ENCODE measurements at regions not wholly inside any gene's neighbourhood (a gene's known extent, or its start where the extent isn't known, plus 50 kb on each side); places are given as distances from the start of the nearest gene placed in this dataset.

DNA sequence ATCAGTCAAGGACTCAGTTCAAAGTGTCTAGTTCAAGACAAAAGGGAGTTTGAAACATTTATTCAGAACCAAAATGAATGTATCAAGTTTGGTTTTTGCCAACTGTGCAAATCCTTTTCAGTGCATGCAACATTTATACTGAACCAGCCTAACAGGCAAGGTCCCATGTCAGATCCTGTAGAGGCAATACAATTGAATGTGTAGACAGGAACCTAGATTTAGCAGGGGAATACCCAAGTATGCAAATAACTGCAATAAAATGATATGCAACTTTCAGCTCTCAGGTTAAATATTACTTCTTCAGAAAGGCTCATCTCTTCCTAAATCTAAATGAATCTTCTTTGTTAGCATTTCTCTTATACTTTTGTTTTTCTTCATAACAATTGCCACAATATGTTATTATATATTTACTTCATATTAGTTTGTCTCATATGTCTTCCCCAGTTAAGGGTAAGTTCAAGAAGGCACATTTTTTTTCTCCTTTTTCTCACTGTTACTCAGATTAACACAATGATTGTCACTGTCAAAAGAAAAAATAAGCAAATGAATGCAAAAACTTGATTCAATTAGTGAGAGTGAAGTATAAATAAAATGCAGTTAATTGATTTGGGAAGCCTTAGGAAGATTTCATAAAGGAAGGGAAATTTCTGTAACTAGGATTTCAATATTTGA, 163.9 kb upstream of the RASA1 start:
- ATAC-seq (ENCODE audit: low FRiP score) (no peak), DNase-seq (ENCODE audit: low spot score) (no peak)
- TF ChIP-seq, protein P1, sequence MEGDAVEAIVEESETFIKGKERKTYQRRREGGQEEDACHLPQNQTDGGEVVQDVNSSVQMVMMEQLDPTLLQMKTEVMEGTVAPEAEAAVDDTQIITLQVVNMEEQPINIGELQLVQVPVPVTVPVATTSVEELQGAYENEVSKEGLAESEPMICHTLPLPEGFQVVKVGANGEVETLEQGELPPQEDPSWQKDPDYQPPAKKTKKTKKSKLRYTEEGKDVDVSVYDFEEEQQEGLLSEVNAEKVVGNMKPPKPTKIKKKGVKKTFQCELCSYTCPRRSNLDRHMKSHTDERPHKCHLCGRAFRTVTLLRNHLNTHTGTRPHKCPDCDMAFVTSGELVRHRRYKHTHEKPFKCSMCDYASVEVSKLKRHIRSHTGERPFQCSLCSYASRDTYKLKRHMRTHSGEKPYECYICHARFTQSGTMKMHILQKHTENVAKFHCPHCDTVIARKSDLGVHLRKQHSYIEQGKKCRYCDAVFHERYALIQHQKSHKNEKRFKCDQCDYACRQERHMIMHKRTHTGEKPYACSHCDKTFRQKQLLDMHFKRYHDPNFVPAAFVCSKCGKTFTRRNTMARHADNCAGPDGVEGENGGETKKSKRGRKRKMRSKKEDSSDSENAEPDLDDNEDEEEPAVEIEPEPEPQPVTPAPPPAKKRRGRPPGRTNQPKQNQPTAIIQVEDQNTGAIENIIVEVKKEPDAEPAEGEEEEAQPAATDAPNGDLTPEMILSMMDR (IDR thresholded peaks at IDR 0.05), result no peak

DNA sequence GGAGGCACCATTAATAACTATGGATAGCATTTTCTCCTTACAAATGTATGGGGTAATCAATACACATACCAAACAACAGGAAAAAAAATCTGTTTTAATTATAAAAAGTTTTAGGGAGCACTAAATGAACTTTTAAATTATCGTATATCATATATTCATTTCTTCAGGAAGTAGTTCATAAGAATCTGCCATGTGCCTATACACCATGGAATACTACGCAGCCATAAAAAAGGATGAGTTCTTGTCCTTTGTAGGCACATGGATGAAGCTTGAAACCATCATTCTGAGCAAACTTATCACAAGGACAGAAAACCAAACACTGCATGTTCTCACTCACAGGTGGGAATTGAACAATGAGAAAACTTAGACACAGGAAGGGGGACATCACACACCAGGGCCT, 162.1 kb upstream of the RASA1 start:
- TF ChIP-seq, protein P1 (IDR thresholded peaks at IDR 0.05), result no peak
- ATAC-seq (ENCODE audit: low FRiP score) (no peak), DNase-seq (ENCODE audit: low spot score) (no peak)

DNA sequence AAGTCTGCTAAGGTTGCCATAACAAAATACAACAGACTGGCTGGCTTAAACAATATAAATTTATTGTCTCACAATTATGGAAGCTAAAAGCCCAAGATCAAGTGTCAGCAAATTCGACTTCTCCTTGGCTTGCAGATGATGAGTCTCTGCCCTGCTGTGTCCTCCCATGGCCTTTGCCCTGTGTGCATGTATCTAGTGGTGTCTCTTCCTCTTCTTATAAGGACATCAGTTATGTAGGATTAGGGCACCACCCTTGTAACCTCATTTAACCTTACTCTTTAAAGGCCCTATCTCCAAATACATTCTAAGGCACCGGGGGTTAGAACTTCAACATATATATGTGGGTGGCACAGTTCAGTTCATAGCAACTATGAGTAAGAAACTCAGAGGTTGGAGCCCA, 157.9 kb upstream of the RASA1 start:
- ATAC-seq (ENCODE audit: low FRiP score), result no peak
- DNase-seq (ENCODE audit: low spot score), result no peak
- TF ChIP-seq, protein P1 (IDR thresholded peaks at IDR 0.05), result no peak

DNA sequence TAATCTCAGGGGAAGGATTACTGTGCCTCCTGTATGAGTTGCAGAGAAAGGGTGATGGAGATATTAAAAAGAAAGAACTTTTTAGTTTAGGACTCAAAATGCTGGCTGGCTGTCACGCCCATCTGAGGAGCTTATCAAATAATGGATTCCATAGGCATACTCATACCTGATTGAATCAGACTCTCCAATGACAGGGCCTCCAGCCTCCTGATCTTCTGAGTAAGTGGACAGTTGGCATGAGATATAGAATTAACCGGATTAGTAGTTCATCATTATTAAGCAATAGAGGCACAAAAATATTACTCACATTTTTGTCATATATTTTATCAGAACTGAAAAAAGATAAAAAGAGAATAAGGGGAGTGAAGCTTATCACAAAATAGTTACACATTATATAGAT, 157.0 kb upstream of the RASA1 start:
- ATAC-seq (ENCODE audit: low FRiP score), result no peak
- TF ChIP-seq, protein P1 (IDR thresholded peaks at IDR 0.05), result no peak
- DNase-seq (ENCODE audit: low spot score), result no peak

DNA sequence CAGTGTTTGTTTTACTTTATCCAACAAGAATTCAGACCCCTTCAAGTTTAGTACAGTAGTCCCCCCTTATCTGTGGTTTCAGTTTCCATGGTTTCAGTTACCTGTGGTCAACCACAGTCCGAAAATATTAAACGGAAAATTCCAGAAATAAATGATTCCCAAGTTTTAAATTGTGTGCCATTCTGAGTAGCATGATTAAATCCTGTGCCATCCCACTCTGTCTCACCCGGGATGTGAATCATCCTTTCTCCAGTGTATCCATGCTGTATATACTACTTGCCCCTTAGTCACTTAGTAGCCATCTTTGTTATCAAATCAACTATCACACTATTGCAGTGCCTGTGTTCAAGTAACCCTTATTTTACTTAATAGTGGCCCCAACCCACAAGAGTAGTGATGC, 153.8 kb upstream of the RASA1 start:
- TF ChIP-seq, protein P1 (IDR thresholded peaks at IDR 0.05), result no peak
- ATAC-seq (ENCODE audit: low FRiP score) (no peak), DNase-seq (ENCODE audit: low spot score) (no peak)

DNA sequence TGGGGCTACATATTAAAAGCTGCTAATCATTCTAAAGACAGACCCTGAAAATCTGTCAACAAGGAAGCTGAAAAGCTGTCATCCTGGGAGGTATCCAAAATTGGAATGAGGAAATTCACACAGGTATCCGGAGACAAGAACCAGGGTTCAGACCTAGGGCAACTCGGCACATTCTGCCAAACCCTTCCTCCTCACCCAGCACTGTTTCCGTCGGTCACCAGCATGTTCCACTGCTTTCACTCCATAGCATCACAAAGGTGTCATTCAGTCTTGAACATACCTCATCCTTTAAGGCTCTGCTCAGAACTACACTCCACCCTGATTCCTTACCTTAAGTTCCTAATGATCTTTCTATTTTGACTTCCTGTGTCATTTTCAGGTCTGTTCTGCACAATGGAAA, 153.1 kb upstream of the RASA1 start:
- ATAC-seq (ENCODE audit: low FRiP score) (no peak), DNase-seq (ENCODE audit: low spot score) (no peak)
- TF ChIP-seq, protein P1 (IDR thresholded peaks at IDR 0.05), result no peak

DNA sequence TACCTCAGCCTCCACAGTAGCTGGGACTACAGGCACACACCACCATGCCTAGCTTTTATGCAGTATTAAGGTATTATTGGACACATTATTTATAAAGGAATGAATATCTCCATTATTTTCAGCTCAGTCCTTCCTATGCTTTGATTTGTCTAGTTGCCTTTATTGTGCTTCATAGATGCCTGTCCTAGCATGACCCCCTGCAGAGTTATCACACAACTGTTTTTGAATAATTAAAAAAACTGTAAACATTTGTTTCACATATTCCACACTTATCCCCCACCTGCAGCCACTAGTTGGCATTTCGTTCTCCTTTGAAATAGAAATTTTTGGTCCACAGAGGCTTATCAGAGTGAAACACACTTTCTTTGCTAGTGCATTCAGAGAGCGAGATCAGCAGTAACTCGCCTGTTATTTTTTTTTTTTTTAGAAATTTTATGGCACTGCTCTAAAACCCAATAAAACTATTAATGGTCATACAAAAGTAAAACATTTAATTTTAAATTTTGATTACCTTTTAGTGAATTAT, 151.8 kb upstream of the RASA1 start:
- no peak for ATAC-seq (ENCODE audit: low FRiP score)
- TF ChIP-seq, protein P1 (IDR thresholded peaks at IDR 0.05), result no peak
- no peak for DNase-seq (ENCODE audit: low spot score)
